Fibroblast of lung (primary cell): ENCODE measurements at regions not wholly inside any gene's neighbourhood (a gene's known extent, or its start where the extent isn't known, plus 50 kb on each side); places are given as distances from the start of the nearest gene placed in this dataset.

ENCODE experiments used
- DNase-seq, 2 donors: peaks; one replicate each; pipeline versions ENCODE4 v3.0.0 to v3.0.0-alpha.2; 2010; ENCODE audit warnings: low read depth in 2 of 2
- H2AFZ ChIP-seq: 2 replicates; pipeline ENCODE4 v1.5.1; 2012; ENCODE audit warnings: low read length, control low read depth, inconsistent platforms
- H3K27ac ChIP-seq: 2 replicates; pipeline ENCODE4 v1.5.1; 2011; ENCODE audit warnings: low read length, control low read depth; ENCODE audit not compliant: insufficient read depth
- H3K27me3 ChIP-seq: 2 replicates; pipeline ENCODE4 v1.5.1; 2011; ENCODE audit warnings: mild to moderate bottlenecking, low read length; ENCODE audit not compliant: control insufficient read depth, insufficient read depth
- H3K36me3 ChIP-seq: 2 replicates; pipeline ENCODE4 v1.5.1; 2011; ENCODE audit warnings: low read length; ENCODE audit not compliant: control insufficient read depth, insufficient read depth
- H3K4me1 ChIP-seq: 2 replicates; pipeline ENCODE4 v1.5.1; 2011; ENCODE audit warnings: low read length; ENCODE audit not compliant: control insufficient read depth, insufficient read depth; ENCODE audit errors: extremely low read depth
- H3K4me2 ChIP-seq: 2 replicates; pipeline ENCODE4 v1.5.1; 2011; ENCODE audit warnings: low read length, control low read depth; ENCODE audit not compliant: insufficient read depth; ENCODE audit errors: extremely low read depth
- H3K4me3 ChIP-seq, 4 experiments: fragments of 200-600 bp in 1 of 4; sonication (generic) in 1 of 4; replicated peaks in 1 of 4; 2 replicates each; pipeline ENCODE4 v1.5.1; 2011 to 2016; ENCODE audit warnings: low read length in 4 of 4, low read depth in 3 of 4, mild to moderate bottlenecking in 3 of 4, control low read depth in 2 of 4, inconsistent platforms in 1 of 4, mixed read lengths in 1 of 4; ENCODE audit not compliant: insufficient read depth in 1 of 4; ENCODE audit errors: control extremely low read depth in 1 of 4
- H3K79me2 ChIP-seq: 2 replicates; pipeline ENCODE4 v1.5.1; 2012; ENCODE audit warnings: mild to moderate bottlenecking, low read length, inconsistent platforms; ENCODE audit not compliant: control insufficient read depth, insufficient read depth
- H3K9ac ChIP-seq: 2 replicates; pipeline ENCODE4 v1.5.1; 2011; ENCODE audit warnings: mild to moderate bottlenecking, low read length, control low read depth; ENCODE audit not compliant: insufficient read depth
- H3K9me3 ChIP-seq: 2 replicates; pipeline ENCODE4 v1.5.1; 2012; ENCODE audit warnings: low read depth, low read length; ENCODE audit not compliant: control insufficient read depth, insufficient read depth
- H4K20me1 ChIP-seq: 2 replicates; pipeline ENCODE4 v1.5.1; 2011; ENCODE audit warnings: low read length; ENCODE audit not compliant: control insufficient read depth, insufficient read depth; ENCODE audit errors: extremely low read depth
- CTCF ChIP-seq, 2 donors: IDR thresholded peaks in 1 of 2; conservative IDR thresholded peaks in 1 of 2; 1 replicate in 1 of 2; 2 replicates in 1 of 2; pipeline ENCODE4 v1.5.1; 2011 to 2012; ENCODE audit warnings: low read length in 2 of 2, control low read depth in 1 of 2, inconsistent platforms in 1 of 2, low read depth in 1 of 2, mild to moderate bottlenecking in 1 of 2
- EZH2 ChIP-seq: IDR thresholded peaks from 2 replicates; pipeline ENCODE4 v1.5.1; 2012; ENCODE audit warnings: low read length, control low read depth, mild to moderate bottlenecking; ENCODE audit errors: missing control alignments

DNA sequence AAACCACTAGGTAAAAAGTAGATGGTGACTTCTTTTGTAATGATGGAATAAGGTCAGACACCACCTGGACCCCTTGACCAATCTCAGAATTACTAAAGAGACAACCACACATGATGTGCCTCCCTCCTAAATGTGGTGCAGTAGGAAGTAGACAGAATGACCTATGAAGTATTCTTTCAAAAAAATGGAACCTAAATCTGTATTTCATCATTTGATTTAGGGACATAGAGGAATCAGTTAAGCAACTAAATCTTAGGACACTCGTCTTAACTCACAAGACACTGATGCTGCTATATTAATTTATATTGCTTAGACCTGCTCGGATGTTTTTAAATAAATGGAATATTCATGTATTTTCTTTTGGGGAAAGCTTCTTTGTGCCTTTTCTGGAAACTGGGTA, 80.9 kb upstream of the IRF2BP2 start:
- DNase-seq, result no peak
- H3K27me3 ChIP-seq, result no peaks in the 10 kb centered on the region
- no peaks in the 10 kb centered on the region for H3K9me3 ChIP-seq
- H3K9ac ChIP-seq, result no peak overlapping the region
- TF ChIP-seq CTCF (conservative IDR thresholded peaks at IDR 0.05 in 1 of 2, IDR thresholded peaks at IDR 0.05 in 1 of 2; ENCODE audit: low read depth in 1 of 2, low read length in 2 of 2) (no peak), EZH2 (no peak)
- no peak overlapping the region for H3K27ac ChIP-seq
- no peak overlapping the region for H3K4me2 ChIP-seq
- no peak overlapping the region for H2AFZ ChIP-seq
- H4K20me1 ChIP-seq, result no peaks in the 10 kb centered on the region
- no peaks in the 10 kb centered on the region for H3K4me1 ChIP-seq
- H3K79me2 ChIP-seq, result no peaks in the 10 kb centered on the region
- H3K36me3 ChIP-seq, result no peaks in the 10 kb centered on the region
- no peak overlapping the region for H3K4me3 ChIP-seq

- Histone ChIP-seq H3K79me2 (no peaks in the 10 kb centered on the region), H3K4me2 (no peak overlapping the region), H3K27ac (no peak overlapping the region), H3K9ac (no peak overlapping the region), H3K36me3 (no peaks in the 10 kb centered on the region), H3K27me3 (no peaks in the 10 kb centered on the region), H4K20me1 (no peaks in the 10 kb centered on the region), H3K4me3 (no peak overlapping the region), H3K9me3 (no peaks in the 10 kb centered on the region), H2AFZ (no peak overlapping the region), H3K4me1 (peaks cover 1% of the 10 kb centered on the region)
- DNase-seq, result no peak
- TF ChIP-seq CTCF (conservative IDR thresholded peaks at IDR 0.05 in 1 of 2, IDR thresholded peaks at IDR 0.05 in 1 of 2; ENCODE audit: low read depth in 1 of 2, low read length in 2 of 2) (no peak), EZH2 (no peak)
Measured at GRCh38 chr1:234689236-234689635, 79.3 kb upstream of the IRF2BP2 start.

- TF ChIP-seq CTCF (conservative IDR thresholded peaks at IDR 0.05 in 1 of 2, IDR thresholded peaks at IDR 0.05 in 1 of 2; ENCODE audit: low read depth in 1 of 2, low read length in 2 of 2) (no peak), EZH2 (no peak)
- peak in 1 of 2 donors; percentile 9 for DNase-seq
- peaks cover 3% of the 10 kb centered on the region for H3K4me1 ChIP-seq
Measured at GRCh38 chr1:234687011-234687410, 77.0 kb upstream of the IRF2BP2 start.

More at GRCh38 chr1:234687011-234687410, 77.0 kb upstream of the IRF2BP2 start:
- Histone ChIP-seq H3K9ac (no peak overlapping the region), H3K79me2 (no peaks in the 10 kb centered on the region), H3K9me3 (no peaks in the 10 kb centered on the region), H2AFZ (no peak overlapping the region), H3K4me3 (no peak overlapping the region), H3K27me3 (no peaks in the 10 kb centered on the region), H4K20me1 (no peaks in the 10 kb centered on the region), H3K36me3 (no peaks in the 10 kb centered on the region), H3K27ac (no peak overlapping the region), H3K4me2 (no peak overlapping the region)
